Tibial nerve (tissue), 4 donors: ENCODE measurements at regions not wholly inside any gene's neighbourhood (a gene's known extent, or its start where the extent isn't known, plus 50 kb on each side); places are given as distances from the start of the nearest gene placed in this dataset.

ENCODE experiments used
- CTCF ChIP-seq, 5 experiments: fragments of 200-600 bp in 3 of 5; fragments of 450-650 bp in 2 of 5; sonication (generic) in 3 of 5; IDR thresholded peaks; one replicate each; pipeline ENCODE4 v1.5.1; 2016 to 2019; ENCODE audit warnings: antibody characterized with exemption in 5 of 5, mild to moderate bottlenecking in 3 of 5, moderate library complexity in 2 of 5
- EP300 ChIP-seq, 2 donors: sonication (generic); formaldehyde crosslinking; IDR thresholded peaks; one replicate each; pipeline ENCODE4 v1.6.1; 2017; ENCODE audit warnings: antibody characterized with exemption in 2 of 2, mild to moderate bottlenecking in 1 of 2
- POLR2A ChIP-seq, 2 donors: fragments of 450-650 bp; IDR thresholded peaks; one replicate each; pipeline ENCODE4 v1.6.1; 2017; ENCODE audit warnings: antibody characterized with exemption in 2 of 2, mild to moderate bottlenecking in 2 of 2, moderate library complexity in 2 of 2

GRCh38 chr4:18194278-18194677 lies 172.7 kb upstream of the LCORL start:
- no peak for TF ChIP-seq CTCF (IDR thresholded peaks at IDR 0.05)
- no peak for TF ChIP-seq EP300 (IDR thresholded peaks at IDR 0.05)
- no peak for TF ChIP-seq POLR2A (IDR thresholded peaks at IDR 0.05)
